ENCODE measurements at regions not wholly inside any gene's neighbourhood (a gene's known extent, or its start where the extent isn't known, plus 50 kb on each side); places are given as distances from the start of the nearest gene placed in this dataset.

- Histone ChIP-seq H3K4me3 (no peak overlapping the region), H3K27me3 (no peaks in the 10 kb centered on the region), H3K4me1 (no peaks in the 10 kb centered on the region), H3K9me3 (no peaks in the 10 kb centered on the region), H3K36me3 (no peaks in the 10 kb centered on the region), H3K27ac (no peak overlapping the region)
- intact Hi-C loops (cut with DNase I): no loop called here
- no peak for ATAC-seq
- DNase-seq: no peak
- TF ChIP-seq, protein P1, sequence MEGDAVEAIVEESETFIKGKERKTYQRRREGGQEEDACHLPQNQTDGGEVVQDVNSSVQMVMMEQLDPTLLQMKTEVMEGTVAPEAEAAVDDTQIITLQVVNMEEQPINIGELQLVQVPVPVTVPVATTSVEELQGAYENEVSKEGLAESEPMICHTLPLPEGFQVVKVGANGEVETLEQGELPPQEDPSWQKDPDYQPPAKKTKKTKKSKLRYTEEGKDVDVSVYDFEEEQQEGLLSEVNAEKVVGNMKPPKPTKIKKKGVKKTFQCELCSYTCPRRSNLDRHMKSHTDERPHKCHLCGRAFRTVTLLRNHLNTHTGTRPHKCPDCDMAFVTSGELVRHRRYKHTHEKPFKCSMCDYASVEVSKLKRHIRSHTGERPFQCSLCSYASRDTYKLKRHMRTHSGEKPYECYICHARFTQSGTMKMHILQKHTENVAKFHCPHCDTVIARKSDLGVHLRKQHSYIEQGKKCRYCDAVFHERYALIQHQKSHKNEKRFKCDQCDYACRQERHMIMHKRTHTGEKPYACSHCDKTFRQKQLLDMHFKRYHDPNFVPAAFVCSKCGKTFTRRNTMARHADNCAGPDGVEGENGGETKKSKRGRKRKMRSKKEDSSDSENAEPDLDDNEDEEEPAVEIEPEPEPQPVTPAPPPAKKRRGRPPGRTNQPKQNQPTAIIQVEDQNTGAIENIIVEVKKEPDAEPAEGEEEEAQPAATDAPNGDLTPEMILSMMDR (IDR thresholded peaks at IDR 0.05): no peak
Observed at GRCh38 chr12:75765170-75766059, 254.0 kb upstream of the KRR1 start.

DNA sequence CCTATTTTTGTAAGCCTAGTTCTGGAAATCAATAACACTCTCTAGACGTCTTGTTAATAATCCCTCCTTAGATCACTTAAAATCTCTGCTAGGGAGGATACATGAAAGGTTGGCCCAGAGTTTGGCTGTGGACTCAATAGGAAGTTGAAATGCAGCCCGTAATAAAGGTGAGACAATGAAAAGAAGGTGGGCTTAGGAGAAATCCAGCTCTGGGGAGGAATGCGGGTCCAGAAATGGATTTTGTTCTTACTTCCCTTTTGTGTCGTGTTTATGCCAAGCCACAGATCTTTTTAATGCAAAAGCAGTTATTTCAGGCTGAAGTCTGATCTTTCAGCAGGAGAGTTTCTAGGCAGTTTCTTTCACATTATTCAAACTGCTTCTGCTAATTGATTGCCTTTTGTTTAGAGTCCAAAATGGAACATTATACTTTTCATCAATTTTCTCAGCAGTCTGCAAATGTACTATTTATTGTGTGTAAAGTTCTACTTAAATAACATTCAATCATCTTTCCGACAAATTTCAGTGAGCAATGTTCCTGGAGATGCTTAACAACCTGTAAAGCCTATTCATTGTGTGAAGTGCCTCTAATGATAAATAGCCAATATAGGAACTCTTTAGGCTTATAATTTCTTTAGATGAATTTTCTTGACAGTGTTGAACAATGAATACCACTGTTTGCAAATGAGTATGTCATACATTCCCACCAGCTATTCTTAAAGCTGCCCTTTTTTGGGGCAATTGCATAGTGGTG, 252.9 kb upstream of the KRR1 start:
- DNase-seq: no peak
- intact Hi-C loops (cut with DNase I): no loop called here
- no peak overlapping the region for H3K27ac ChIP-seq
- H3K4me3 ChIP-seq: no peak overlapping the region
- no peaks in the 10 kb centered on the region for H3K27me3 ChIP-seq
- no peak for ATAC-seq
- H3K9me3 ChIP-seq: no peaks in the 10 kb centered on the region
- TF ChIP-seq, protein P1 (IDR thresholded peaks at IDR 0.05): no peak
- H3K36me3 ChIP-seq: no peaks in the 10 kb centered on the region
- no peaks in the 10 kb centered on the region for H3K4me1 ChIP-seq

DNA sequence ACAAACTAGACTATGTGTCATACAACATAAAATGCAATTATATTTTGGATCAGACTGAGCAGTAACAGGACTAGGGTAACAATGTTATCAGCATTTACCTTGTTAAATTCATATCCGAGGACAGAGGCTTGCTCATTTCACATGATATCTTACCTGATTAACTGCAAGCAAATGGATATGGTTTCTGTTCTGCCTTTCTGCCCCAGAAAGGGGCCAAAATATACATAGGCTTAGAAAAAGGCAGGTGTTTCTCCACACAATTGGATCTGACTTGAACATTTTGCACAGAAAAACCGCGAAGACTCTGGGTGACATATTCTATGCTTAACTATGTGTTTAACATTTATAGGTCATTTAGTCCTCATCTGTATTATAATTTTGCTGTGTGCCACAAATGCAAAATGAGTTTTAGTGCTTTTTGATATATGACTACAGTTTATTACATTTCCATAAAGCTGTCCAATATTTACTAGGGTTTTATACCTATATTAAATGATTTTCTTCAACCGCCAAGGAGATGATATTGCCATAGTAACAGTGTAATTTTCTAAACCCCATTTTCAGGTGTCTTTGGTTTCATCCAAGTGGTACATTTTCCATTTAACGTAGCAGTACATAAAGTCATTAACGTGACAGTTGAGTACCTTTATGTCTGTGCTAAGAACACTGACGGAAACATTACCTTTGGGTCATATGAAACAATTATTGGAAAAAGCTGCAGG, 249.3 kb upstream of the KRR1 start:
- intact Hi-C loops (cut with DNase I): no loop called here
- no peak for ATAC-seq
- no peaks in the 10 kb centered on the region for H3K9me3 ChIP-seq
- H3K27ac ChIP-seq: no peak overlapping the region
- no peaks in the 10 kb centered on the region for H3K27me3 ChIP-seq
- H3K4me1 ChIP-seq: no peaks in the 10 kb centered on the region
- H3K36me3 ChIP-seq: no peaks in the 10 kb centered on the region
- no peak overlapping the region for H3K4me3 ChIP-seq
- TF ChIP-seq, protein P1 (IDR thresholded peaks at IDR 0.05): no peak
- no peak for DNase-seq

DNA sequence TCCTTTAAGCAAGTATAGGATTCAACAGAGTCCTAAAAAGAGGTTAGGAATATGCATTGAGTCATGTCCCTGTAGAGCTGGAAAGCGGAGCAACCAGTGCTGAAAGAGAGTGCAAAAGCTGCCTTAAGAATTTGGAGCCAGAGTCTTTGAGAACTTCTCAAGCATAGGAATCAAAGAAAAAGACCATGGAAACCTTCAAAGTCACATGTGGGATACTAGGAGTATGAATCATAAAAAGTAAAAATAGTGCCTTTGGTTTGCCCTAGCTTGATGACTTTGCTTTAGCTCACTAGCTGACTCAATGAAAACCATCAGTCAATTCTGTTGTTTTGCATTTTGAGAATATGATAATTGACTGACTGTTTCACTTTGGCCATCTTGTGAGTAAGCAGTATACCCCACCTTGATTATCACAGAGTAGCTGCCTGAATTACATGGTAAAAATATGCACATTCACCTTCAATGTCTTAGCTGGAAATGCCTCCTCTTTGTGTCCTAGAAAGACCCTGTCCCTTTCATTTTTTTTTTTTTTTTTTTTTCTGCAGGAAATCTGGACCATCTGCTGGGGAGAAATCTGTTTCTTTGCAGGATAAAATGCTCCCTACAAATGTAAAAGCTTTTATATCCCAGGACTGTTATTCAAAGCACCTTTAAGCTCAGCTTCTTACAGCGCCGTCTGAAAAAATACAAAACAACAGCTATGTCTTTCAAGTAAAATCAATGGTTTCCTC, 248.6 kb upstream of the KRR1 start:
- intact Hi-C loops (cut with DNase I): no loop called here
- no peak for ATAC-seq

More for the DNA sequence above, 248.6 kb upstream of the KRR1 start:
- TF ChIP-seq, protein P1 (IDR thresholded peaks at IDR 0.05): no peak
- no peak for DNase-seq
- no peak overlapping the region for H3K4me3 ChIP-seq
- no peaks in the 10 kb centered on the region for H3K36me3 ChIP-seq
- H3K27me3 ChIP-seq: no peaks in the 10 kb centered on the region
- no peak overlapping the region for H3K27ac ChIP-seq
- no peaks in the 10 kb centered on the region for H3K4me1 ChIP-seq
- no peaks in the 10 kb centered on the region for H3K9me3 ChIP-seq

Data from left lung (tissue), 4 donors.